ENCODE measurements at regions not wholly inside any gene's neighbourhood (a gene's known extent, or its start where the extent isn't known, plus 50 kb on each side); places are given as distances from the start of the nearest gene placed in this dataset.
A peak's percentile ranks its signal among the peaks of the same experiment; 100 is the strongest.

DNA sequence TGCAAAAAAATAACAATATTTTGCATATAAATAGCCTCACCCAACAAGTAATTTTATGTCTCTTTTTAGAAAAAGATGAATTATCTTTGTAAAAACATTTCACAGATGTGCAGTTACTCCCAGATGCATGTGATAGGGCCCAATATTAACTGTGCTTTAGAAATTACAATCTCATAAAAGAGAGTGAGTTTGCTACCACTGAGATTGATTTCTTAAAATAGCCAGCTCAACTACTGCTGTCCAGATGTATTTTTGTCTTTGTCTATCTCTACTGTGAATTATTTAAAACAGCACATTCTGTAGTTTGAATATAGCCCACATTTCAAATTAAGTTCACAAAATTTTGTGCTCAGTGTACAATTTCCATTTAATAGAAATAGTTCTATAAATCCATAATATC lies 177.0 kb upstream of the TTC29 start:
- H3K4me3 ChIP-seq (ENCODE audit: low read depth, low read length), result no peak overlapping the region
- DNase-seq (ENCODE audit: low read depth), result peak; percentile 55
- TF ChIP-seq, protein P1, sequence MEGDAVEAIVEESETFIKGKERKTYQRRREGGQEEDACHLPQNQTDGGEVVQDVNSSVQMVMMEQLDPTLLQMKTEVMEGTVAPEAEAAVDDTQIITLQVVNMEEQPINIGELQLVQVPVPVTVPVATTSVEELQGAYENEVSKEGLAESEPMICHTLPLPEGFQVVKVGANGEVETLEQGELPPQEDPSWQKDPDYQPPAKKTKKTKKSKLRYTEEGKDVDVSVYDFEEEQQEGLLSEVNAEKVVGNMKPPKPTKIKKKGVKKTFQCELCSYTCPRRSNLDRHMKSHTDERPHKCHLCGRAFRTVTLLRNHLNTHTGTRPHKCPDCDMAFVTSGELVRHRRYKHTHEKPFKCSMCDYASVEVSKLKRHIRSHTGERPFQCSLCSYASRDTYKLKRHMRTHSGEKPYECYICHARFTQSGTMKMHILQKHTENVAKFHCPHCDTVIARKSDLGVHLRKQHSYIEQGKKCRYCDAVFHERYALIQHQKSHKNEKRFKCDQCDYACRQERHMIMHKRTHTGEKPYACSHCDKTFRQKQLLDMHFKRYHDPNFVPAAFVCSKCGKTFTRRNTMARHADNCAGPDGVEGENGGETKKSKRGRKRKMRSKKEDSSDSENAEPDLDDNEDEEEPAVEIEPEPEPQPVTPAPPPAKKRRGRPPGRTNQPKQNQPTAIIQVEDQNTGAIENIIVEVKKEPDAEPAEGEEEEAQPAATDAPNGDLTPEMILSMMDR (IDR thresholded peaks at IDR 0.05; ENCODE audit: insufficient read depth, low read depth, low read length), result no peak

DNA sequence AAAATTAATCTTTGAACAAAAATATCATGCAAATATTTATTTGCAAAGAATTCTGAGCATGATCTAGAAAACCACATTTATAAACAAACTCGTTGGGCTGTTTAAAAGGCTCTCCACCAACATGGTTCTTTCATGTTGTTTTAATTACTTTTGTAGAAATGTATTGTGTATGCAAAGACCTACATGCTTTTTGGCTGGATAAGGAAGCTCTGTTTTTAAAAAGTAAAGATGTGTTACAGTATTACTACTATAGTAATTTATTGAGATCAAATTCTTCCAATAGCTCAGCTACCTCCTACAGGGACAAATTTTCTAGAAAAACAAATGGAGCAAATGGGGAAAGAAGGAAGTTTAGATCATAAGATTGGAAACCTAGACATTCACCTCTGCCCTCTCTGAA lies 177.5 kb upstream of the TTC29 start:
- TF ChIP-seq, protein P1 (IDR thresholded peaks at IDR 0.05; ENCODE audit: insufficient read depth, low read depth, low read length), result no peak
- H3K4me3 ChIP-seq (ENCODE audit: low read depth, low read length), result no peak overlapping the region
- peak; percentile 65 for DNase-seq (ENCODE audit: low read depth)

DNA sequence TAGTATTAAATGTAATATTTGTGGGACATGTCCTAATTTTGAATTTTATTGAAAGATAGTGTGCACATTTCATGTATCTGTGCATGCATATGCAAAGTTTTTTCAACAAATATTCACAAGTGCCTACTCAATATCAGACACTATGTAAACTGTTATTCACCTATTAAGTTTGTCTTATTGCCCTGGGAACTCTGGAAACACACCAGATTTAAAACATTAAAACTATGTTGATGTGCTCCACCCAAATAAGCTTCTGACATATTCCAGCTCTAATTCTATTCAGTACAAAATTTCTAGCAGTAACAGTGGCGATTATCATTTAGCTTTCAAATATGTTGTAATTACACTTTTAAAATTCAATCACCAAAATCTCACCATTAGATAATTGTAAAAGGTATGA lies 183.1 kb upstream of the TTC29 start:
- no peak for DNase-seq (ENCODE audit: low read depth)
- H3K4me3 ChIP-seq (ENCODE audit: low read depth, low read length), result no peak overlapping the region
- TF ChIP-seq, protein P1 (IDR thresholded peaks at IDR 0.05; ENCODE audit: insufficient read depth, low read depth, low read length), result no peak

DNA sequence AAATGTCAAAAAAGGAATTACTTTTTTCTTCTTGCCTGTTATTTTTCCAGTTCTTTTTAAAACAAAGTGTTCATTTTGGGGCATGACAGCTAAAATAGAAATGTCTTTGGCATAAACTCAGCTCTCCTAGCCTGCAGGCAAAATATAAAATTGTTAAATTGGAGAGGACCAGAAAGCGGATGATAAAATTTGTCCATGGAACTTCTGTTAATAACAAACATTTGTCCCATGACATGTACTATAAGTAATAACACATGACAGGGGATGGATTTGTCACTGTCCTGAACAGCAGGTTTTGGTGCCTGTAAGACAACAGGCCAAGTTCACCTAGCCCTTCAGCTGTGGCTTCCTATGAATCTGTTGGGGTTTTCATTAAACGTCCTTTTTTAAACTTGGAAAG lies 184.0 kb upstream of the TTC29 start:
- no peak for DNase-seq (ENCODE audit: low read depth)
- TF ChIP-seq, protein P1 (IDR thresholded peaks at IDR 0.05; ENCODE audit: insufficient read depth, low read depth, low read length), result no peak
- H3K4me3 ChIP-seq (ENCODE audit: low read depth, low read length), result no peak overlapping the region

DNA sequence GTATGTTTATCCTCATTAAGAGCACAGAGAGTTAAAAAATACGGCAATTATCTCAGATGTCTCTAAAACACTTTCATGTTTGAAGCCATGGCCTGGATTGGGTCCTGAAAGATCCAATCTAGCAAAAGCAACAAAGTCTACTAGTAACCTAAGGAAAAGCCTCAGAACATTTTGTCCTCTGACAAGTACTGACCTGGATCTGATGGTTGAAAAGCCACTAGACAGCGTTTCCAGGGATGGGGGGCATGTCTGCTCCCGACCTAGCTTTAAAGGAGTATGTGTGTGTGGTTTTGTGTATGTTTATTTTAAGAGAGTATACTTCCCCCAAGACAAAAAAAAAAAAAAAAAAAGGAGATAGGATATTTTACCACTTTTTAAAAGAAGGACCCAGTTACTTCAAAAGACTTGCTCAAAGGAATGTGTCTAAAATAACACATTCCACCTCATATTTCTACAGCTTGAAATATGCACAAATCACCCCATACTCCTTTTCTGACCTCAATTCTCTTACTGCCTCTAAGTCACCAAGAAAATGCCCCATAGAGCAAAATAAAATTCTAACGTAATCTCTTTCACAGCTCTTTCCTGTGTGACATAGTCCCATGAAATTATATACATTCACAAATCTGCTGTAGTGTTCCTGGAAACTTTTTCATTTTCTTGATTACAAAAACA lies 189.0 kb upstream of the TTC29 start:
- peak; percentile 48 for DNase-seq (ENCODE audit: low read depth)
- TF ChIP-seq, protein P1 (IDR thresholded peaks at IDR 0.05; ENCODE audit: insufficient read depth, low read depth, low read length), result no peak
- H3K4me3 ChIP-seq (ENCODE audit: low read depth, low read length), result no peak overlapping the region

DNA sequence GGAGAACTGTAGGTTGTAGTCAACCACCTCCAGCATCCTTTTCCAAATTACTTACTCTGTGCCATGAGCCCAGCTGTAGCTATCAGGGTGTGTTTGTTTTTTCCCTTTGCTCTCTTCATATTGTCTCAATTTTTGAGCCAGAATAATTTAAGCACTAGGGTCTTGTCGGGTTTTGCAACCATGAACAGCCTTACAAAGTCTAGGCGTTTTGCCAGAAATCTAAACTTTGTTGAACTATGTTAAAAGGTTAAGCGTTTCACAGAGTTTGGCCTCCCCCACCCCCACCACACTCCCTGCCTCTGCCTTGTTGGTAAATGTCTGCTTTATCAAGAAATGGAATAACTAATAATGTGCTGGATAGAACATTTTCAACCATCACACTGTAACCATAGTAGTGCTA lies 190.6 kb upstream of the TTC29 start:
- peak; percentile 93 for DNase-seq (ENCODE audit: low read depth)
- H3K4me3 ChIP-seq (ENCODE audit: low read depth, low read length), result no peak overlapping the region
- TF ChIP-seq, protein P1 (IDR thresholded peaks at IDR 0.05; ENCODE audit: insufficient read depth, low read depth, low read length), result no peak

DNA sequence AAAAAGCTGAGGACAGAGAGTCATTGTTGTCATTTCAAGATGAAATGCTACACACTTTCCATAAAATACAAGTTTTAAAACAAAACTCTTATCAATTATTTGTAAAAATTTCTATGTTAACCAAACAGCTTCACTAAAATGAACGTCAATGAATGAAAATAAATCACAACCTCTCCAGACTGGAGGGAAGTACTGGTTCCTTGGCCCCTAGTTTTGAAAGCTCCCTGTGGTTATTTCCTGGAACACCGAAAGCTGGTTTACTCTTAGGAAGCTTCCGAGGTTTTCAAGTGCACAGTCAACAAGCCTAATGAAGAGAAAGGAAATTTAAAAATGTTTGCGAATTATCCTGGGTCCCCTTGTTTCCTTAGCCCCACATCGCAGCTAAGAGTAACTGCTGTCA lies 191.1 kb upstream of the TTC29 start:
- TF ChIP-seq, protein P1 (IDR thresholded peaks at IDR 0.05; ENCODE audit: insufficient read depth, low read depth, low read length), result no peak
- no peak overlapping the region for H3K4me3 ChIP-seq (ENCODE audit: low read depth, low read length)
- DNase-seq (ENCODE audit: low read depth), result no peak
